NCI-H345 treated with DMSO at 0.1 percent for 48 hours (cell line): ENCODE measurements at regions not wholly inside any gene's neighbourhood (a gene's known extent, or its start where the extent isn't known, plus 50 kb on each side); places are given as distances from the start of the nearest gene placed in this dataset.
"Not testable (repeated sequence)": the region's sequence is repeated elsewhere in the genome, so short reads cannot be mapped to it uniquely, and the experiment has no call there.

Source experiments
- DNase-seq: peaks from one replicate; lab custom pipeline; 2025; ENCODE audit not compliant: unreplicated experiment; lab: John Stamatoyannopoulos, UW

GRCh38 chr10:16116404-16117304 is 256.3 kb upstream of the MINDY3 start:
- peak; percentile 0 for DNase-seq

- DNase-seq, result no peak
Measured at GRCh38 chr10:16117305-16117695, 257.0 kb upstream of the MINDY3 start.

- no peak for DNase-seq
Measured at GRCh38 chr10:16119445-16119844, 259.1 kb upstream of the MINDY3 start.

- DNase-seq, result no peak
Measured at GRCh38 chr10:16120563-16120962, 260.3 kb upstream of the MINDY3 start.

- no peak for DNase-seq
Measured at GRCh38 chr10:16141499-16141898, 281.2 kb upstream of the MINDY3 start.

GRCh38 chr10:16146993-16147392 is 286.7 kb upstream of the MINDY3 start:
- no peak for DNase-seq

GRCh38 chr10:16155834-16156233 is 281.0 kb upstream of the PTER start:
- no peak for DNase-seq

GRCh38 chr10:16156681-16157080 is 280.1 kb upstream of the PTER start:
- DNase-seq, result no peak

GRCh38 chr10:16165067-16165466 is 271.7 kb upstream of the PTER start:
- not testable (repeated sequence) for DNase-seq

GRCh38 chr10:16182144-16182543 is 254.7 kb upstream of the PTER start:
- DNase-seq, result no peak

- DNase-seq, result no peak
Measured at GRCh38 chr10:16182688-16183087, 254.1 kb upstream of the PTER start.

- DNase-seq, result no peak
Measured at GRCh38 chr10:16184096-16184597, 252.7 kb upstream of the PTER start.

GRCh38 chr10:16184906-16185305 is 251.9 kb upstream of the PTER start:
- DNase-seq, result no peak

- DNase-seq, result no peak
Measured at GRCh38 chr10:16186564-16186963, 250.2 kb upstream of the PTER start.

GRCh38 chr10:16187161-16187560 is 249.6 kb upstream of the PTER start:
- DNase-seq, result no peak

- DNase-seq, result no peak
Measured at GRCh38 chr10:16192337-16192736, 244.5 kb upstream of the PTER start.

- no peak for DNase-seq
Measured at GRCh38 chr10:16193241-16193640, 243.6 kb upstream of the PTER start.

GRCh38 chr10:16195178-16195769 is 241.5 kb upstream of the PTER start:
- DNase-seq, result no peak

- DNase-seq, result no peak
Measured at GRCh38 chr10:16195894-16196293, 240.9 kb upstream of the PTER start.

- DNase-seq, result no peak
Measured at GRCh38 chr10:16199216-16199615, 237.6 kb upstream of the PTER start.

- DNase-seq, result not testable (repeated sequence)
Measured at GRCh38 chr10:16223618-16224017, 213.2 kb upstream of the PTER start.

GRCh38 chr10:16227674-16228073 is 209.1 kb upstream of the PTER start:
- no peak for DNase-seq
